Heart left ventricle (tissue), 16 donors: ENCODE measurements at regions not wholly inside any gene's neighbourhood (a gene's known extent, or its start where the extent isn't known, plus 50 kb on each side); places are given as distances from the start of the nearest gene placed in this dataset.

ENCODE experiments used
- ATAC-seq, 4 donors: fragments of 200-7000 bp; cut with Tn5 transposase; one replicate each; pipeline ENCODE4 v1.9.1; 2020 to 2022; ENCODE audit warnings: moderate library complexity in 4 of 4, mild to moderate bottlenecking in 3 of 4, moderate number of reproducible peaks in 1 of 4
- DNase-seq, 5 donors: peaks; one replicate each; pipeline ENCODE4 v3.0.0-alpha.2; 2020
- H3K27ac ChIP-seq, 12 donors: fragments of 200-600 bp; sonication (generic) in 4 of 12; one replicate each; pipeline versions ENCODE4 v1.5.0 to v1.8.0; 2016 to 2022; ENCODE audit warnings: mild to moderate bottlenecking in 2 of 12
- H3K27me3 ChIP-seq, 9 donors: fragments of 200-600 bp; sonication (generic) in 2 of 9; one replicate each; pipeline versions ENCODE4 v1.5.1 to v1.8.0; 2016 to 2022; ENCODE audit warnings: mild to moderate bottlenecking in 3 of 9
- H3K36me3 ChIP-seq, 9 donors: fragments of 200-600 bp; sonication (generic) in 2 of 9; one replicate each; pipeline versions ENCODE4 v1.5.0 to v1.8.0; 2018 to 2022; ENCODE audit warnings: mild to moderate bottlenecking in 2 of 9
- H3K4me1 ChIP-seq, 12 donors: fragments of 200-600 bp; sonication (generic) in 4 of 12; one replicate each; pipeline versions ENCODE4 v1.5.0 to v1.8.0; 2016 to 2022; ENCODE audit warnings: mild to moderate bottlenecking in 3 of 12
- H3K4me3 ChIP-seq, 12 donors: fragments of 200-600 bp; sonication (generic) in 4 of 12; one replicate each; pipeline versions ENCODE4 v1.5.0 to v1.8.0; 2017 to 2022; ENCODE audit warnings: mild to moderate bottlenecking in 9 of 12, moderate library complexity in 4 of 12
- H3K9me3 ChIP-seq, 12 donors: fragments of 200-600 bp; sonication (generic) in 4 of 12; one replicate each; pipeline versions ENCODE4 v1.5.0 to v1.8.0; 2016 to 2022; ENCODE audit warnings: mild to moderate bottlenecking in 1 of 12
- POLR2A ChIP-seq, 2 donors: fragments of 450-650 bp; IDR thresholded peaks; one replicate each; pipeline ENCODE4 v1.6.1; 2017; ENCODE audit warnings: antibody characterized with exemption in 2 of 2, mild to moderate bottlenecking in 2 of 2, moderate library complexity in 2 of 2
- WGBS, 4 donors: extraction: QIAGEN DNeasy Blood & Tissue Kit in 2 of 4; methylation state at CpG; one replicate each; pipeline versions ENCODE4 v1.1.5 to v1.1.7; 2013 to 2018; 5-methylcytosine and 5-hydroxymethylcytosine counted together
- intact Hi-C, 10 donors: fragments of 100-400 bp; cut with DNase I; formaldehyde crosslinking; loops; one replicate each; pipeline versions ENCODE4 v1.11.1 to v1.14.2; 2022
- TF ChIP-seq, protein P1 (sequence below), 12 donors: fragments of 200-600 bp; sonication (generic) in 4 of 12; IDR thresholded peaks; one replicate each; pipeline versions ENCODE4 v1.5.0 to v1.8.0; 2018 to 2022; ENCODE audit warnings: antibody characterized with exemption in 12 of 12, mild to moderate bottlenecking in 5 of 12
- donor health status: ischemic (EF 13 %, LVEDD 7.1; RV severe dilation, severe dysfunction).
- donor health status: healthy with polysubstance abuse.
- donor health status: DM: no; HTN: yes; CAD: no.
- donor health status: DM: no; HTN: no; CAD: no.
- donor health status: ischemic (EF 25% LVEDD 6.9; RV normal size, moderate dysfunction).
- donor health status: ischemic (EF 25% LVEDD 5.7; RV mildly dilated, moderate dysfunction).
- donor health status: healthy.
- donor health status: DM: yes; HTN: yes; CAD: no.
- donor health status: ischemic (EF 35%, LVEDD 5.7; RV mildly dilated, moderate dysfunction).
- donor health status: nonischemic (EF 11% LVEDD 7.7; RV severe dilation, severe dysfunction).
- donor health status: DM: yes; HTN: yes; CAD: no.
- donor health status: PGD.
- donor health status: ischemic (EF 29% LVEDD 5.4; RV normal size, mild dysfunction).
- donor health status: nonischemic (EF 23%, LVEDD 6.1; RV moderate dilation, normal function).

DNA sequence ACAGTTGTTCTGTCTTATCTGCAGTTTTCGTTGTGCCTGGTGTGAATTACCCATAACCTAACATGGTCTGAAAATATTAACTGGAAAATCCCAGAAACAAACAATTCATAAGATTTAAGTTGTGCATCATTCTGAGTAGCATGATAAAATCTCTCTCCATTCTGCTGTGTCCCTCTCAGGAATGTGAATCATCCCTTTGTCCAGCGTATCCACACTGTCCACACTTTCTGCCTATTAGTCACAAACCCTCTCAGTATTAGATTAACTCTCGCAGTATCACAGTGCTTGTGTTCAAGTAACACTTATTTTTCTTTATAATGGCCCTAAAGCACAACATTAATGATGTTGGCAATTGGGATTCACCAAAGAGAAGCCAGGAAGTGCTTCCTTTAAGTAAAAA lies 203.2 kb downstream of the CGGBP1 start:
- TF ChIP-seq POLR2A (IDR thresholded peaks at IDR 0.05) = no peak
- TF ChIP-seq, protein P1, sequence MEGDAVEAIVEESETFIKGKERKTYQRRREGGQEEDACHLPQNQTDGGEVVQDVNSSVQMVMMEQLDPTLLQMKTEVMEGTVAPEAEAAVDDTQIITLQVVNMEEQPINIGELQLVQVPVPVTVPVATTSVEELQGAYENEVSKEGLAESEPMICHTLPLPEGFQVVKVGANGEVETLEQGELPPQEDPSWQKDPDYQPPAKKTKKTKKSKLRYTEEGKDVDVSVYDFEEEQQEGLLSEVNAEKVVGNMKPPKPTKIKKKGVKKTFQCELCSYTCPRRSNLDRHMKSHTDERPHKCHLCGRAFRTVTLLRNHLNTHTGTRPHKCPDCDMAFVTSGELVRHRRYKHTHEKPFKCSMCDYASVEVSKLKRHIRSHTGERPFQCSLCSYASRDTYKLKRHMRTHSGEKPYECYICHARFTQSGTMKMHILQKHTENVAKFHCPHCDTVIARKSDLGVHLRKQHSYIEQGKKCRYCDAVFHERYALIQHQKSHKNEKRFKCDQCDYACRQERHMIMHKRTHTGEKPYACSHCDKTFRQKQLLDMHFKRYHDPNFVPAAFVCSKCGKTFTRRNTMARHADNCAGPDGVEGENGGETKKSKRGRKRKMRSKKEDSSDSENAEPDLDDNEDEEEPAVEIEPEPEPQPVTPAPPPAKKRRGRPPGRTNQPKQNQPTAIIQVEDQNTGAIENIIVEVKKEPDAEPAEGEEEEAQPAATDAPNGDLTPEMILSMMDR (IDR thresholded peaks at IDR 0.05) = no peak
- H3K27ac ChIP-seq = no peak overlapping the region
- no peaks in the 10 kb centered on the region for H3K4me1 ChIP-seq
- no peak overlapping the region for H3K4me3 ChIP-seq
- H3K27me3 ChIP-seq = no peaks in the 10 kb centered on the region
- H3K9me3 ChIP-seq = peaks cover 0 to 13% (median 0%) of the 10 kb centered on the region in 12 donors
- WGBS, 4 donors = 35 to 42% (median 40%) methylated on average over 3 of the region's 3 CpGs
- intact Hi-C loops = loop anchor here in 1 of 10 donors (10.0 kb wide), 1 partner anchor 61 kb away; the partner anchor contains the start of gene HTR1F
- no peaks in the 10 kb centered on the region for H3K36me3 ChIP-seq
- no peak for DNase-seq
- ATAC-seq = no peak

DNA sequence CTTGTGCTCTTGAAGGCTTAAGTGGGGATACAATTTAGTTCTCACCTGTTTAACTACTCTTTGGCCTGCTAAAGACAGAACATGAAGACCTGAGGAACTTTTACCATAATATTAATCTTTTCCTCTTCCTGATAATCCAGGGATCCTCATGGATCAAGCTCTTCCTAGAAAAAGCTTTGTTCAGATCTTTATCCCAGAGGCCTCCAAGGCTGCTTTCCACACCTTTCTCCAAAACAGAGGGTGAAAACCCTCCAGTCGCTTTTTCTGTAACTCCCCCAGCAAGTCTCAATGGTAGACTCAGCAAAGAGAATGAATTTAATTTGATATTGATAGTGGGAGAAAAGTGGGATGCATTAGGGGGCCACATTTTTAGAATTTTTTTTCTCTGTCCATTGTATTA lies 203.6 kb downstream of the CGGBP1 start:
- ATAC-seq (no peak), DNase-seq (no peak)
- Histone ChIP-seq H3K27ac (no peak overlapping the region), H3K4me1 (no peaks in the 10 kb centered on the region), H3K36me3 (no peaks in the 10 kb centered on the region), H3K27me3 (no peaks in the 10 kb centered on the region), H3K4me3 (no peak overlapping the region), H3K9me3 (peaks cover 0 to 13% (median 0%) of the 10 kb centered on the region in 12 donors)
- intact Hi-C loops = loop anchor here in 1 of 10 donors (10.0 kb wide), 1 partner anchor 60 kb away; the partner anchor contains the start of gene HTR1F
- WGBS, 4 donors = 55 to 59% (median 56%) methylated on average over 1 of the region's 1 CpG
- no peak for TF ChIP-seq POLR2A (IDR thresholded peaks at IDR 0.05)
- TF ChIP-seq, protein P1 (IDR thresholded peaks at IDR 0.05) = no peak

DNA sequence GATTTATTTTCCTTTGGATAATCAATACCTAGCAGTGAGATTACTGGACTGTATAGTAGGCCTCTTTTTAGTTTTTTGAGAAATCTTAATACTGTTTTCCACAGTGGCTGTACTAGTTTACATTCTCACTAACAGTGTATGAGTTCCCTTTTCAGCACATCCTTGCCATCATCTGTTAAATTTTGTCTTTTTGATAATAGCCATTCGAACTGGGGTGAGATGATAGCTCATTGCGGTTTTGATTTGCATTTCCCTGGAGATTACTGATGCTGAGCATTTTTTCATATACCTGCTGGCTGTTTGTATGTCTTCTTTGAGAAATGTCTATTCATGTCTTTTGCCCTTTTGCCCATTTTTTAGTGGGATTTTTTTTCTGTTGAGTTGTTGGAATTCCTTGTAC lies 210.8 kb downstream of the CGGBP1 start:
- TF ChIP-seq, protein P1 (IDR thresholded peaks at IDR 0.05) = no peak
- TF ChIP-seq POLR2A (IDR thresholded peaks at IDR 0.05) = no peak

DNA sequence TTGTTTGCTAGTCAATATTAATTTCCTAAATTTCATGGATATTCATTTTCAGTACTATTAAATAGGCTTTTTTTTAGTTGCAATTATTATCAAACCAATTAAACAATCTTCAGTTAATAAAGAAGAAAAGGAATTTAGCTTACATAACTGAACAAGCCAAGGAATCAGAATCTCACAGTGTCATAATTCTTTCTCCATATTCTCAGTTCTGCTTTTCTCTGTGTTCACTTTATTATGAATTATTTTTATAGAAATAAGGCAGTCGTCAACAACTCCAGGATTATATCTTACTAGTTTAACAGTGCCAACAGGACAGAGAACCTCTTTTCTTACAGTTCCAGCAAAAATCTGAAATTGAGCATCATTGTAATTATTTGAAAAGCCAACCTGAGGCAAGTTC lies 221.7 kb downstream of the CGGBP1 start:
- intact Hi-C loops = no loop called here
- WGBS, 4 donors = 55 to 71% (median 62%) methylated on average over 1 of the region's 1 CpG
- H3K9me3 ChIP-seq = peaks cover 0 to 23% (median 3%) of the 10 kb centered on the region in 12 donors
- H3K27ac ChIP-seq = no peak overlapping the region
- H3K36me3 ChIP-seq = no peaks in the 10 kb centered on the region
- TF ChIP-seq, protein P1 (IDR thresholded peaks at IDR 0.05) = no peak
- no peak for TF ChIP-seq POLR2A (IDR thresholded peaks at IDR 0.05)
- no peak for ATAC-seq
- H3K27me3 ChIP-seq = no peaks in the 10 kb centered on the region
- no peak for DNase-seq
- H3K4me1 ChIP-seq = peaks cover 0 to 5% (median 0%) of the 10 kb centered on the region in 12 donors
- no peak overlapping the region for H3K4me3 ChIP-seq

More for the DNA sequence above, 210.8 kb downstream of the CGGBP1 start:
- Histone ChIP-seq H3K27ac (no peak overlapping the region), H3K9me3 (peaks cover 0 to 15% (median 0%) of the 10 kb centered on the region in 12 donors), H3K4me3 (no peak overlapping the region), H3K4me1 (no peaks in the 10 kb centered on the region), H3K36me3 (no peaks in the 10 kb centered on the region), H3K27me3 (no peaks in the 10 kb centered on the region)
- 70 to 78% (median 72%) methylated on average over 2 of the region's 2 CpGs for WGBS, 4 donors
- intact Hi-C loops = no loop called here
- DNase-seq (no peak), ATAC-seq (no peak)
